ENCODE measurements at regions not wholly inside any gene's neighbourhood (a gene's known extent, or its start where the extent isn't known, plus 50 kb on each side); places are given as distances from the start of the nearest gene placed in this dataset.

- TF ChIP-seq POLR2AphosphoS5 (IDR thresholded peaks at IDR 0.05) (no peak), CTCF (IDR thresholded peaks at IDR 0.05) (no peak)
Observed at GRCh38 chrX:40949071-40949470, 136.2 kb upstream of the USP9X start.

Measured in sigmoid colon (tissue), 4 donors.